ENCODE measurements at regions not wholly inside any gene's neighbourhood (a gene's known extent, or its start where the extent isn't known, plus 50 kb on each side); places are given as distances from the start of the nearest gene placed in this dataset.

DNA sequence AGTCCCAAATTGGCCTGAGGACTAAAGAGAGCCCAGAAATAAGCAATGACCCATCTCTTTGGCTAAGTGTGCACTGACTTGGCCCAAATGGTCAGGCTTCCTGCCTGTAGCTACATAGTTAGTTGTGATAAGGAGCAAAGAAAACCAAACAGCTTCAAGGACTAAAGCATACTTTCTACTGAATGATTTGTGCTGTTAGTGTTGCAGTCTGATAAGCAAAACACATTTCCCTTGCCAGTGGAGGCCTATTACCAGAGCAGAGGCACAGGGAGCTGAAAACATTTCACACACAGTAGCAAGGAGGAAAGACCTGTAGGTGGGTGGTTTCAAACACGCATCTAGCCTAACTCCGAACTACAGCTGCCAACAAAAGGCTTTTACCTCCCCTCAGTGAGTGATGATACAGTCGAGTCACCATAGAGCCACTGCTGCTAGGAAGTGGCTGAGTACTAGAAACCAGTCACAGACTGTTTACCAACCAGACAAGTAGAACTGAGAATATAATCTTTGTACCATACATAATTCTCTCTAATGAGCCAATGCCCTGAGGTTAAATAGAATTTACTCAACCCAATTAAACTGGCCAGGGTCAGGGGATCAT is 222.3 kb upstream of the THBS1 start:
- Mint-ChIP-seq H3K36me3 (no peaks in the 10 kb centered on the region), H3K27ac (no peak overlapping the region), H3K4me3 (no peak overlapping the region), H3K4me1 (no peaks in the 10 kb centered on the region), H3K27me3 (peaks cover 13% of the 10 kb centered on the region), H3K9me3 (peaks cover 1% of the 10 kb centered on the region)
- DNase-seq, result no peak

DNA sequence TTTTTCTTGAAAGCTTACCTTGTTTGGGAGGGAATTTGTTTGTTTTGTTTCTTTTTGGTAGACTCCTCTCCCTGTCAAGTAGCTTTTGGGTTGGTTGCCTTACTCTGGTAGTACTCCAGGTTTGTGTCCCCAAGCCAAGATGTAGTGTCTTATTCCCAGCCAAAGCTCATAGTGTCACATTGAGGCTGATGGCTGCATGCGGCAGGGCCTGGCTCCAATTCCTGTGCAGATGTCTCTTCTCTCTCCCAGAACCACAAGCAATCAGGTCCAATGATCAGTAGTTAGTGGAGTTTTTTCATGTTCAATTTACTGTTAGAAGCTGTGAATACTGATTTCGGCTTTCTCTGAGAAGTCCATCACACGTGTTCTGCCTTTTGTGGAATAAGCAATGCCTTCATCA is 221.1 kb upstream of the THBS1 start:
- H3K27me3 Mint-ChIP-seq, result peaks cover 14% of the 10 kb centered on the region

DNA sequence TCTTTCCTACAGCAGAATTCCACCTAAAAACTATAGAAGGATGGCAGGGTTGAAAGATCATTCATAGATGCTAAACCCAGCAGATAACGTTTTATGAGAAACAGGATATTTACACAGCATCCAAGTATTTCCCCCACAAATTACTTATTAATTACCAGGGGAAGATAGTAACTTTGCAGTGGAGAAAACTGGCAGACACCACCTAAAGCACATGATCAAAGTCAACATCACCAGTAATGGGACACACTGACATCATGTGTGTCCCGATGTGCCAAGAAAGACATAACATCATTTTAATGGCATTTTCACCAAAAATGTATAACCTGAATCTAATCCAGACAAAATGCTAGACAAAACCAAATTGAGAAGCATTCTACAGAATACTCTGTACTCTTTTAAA is 220.4 kb upstream of the THBS1 start:
- Mint-ChIP-seq H3K4me1 (peaks cover 3% of the 10 kb centered on the region), H3K27ac (no peak overlapping the region), H3K9me3 (peaks cover 1% of the 10 kb centered on the region), H3K4me3 (no peak overlapping the region), H3K27me3 (peaks cover 14% of the 10 kb centered on the region), H3K36me3 (no peaks in the 10 kb centered on the region)
- DNase-seq, result no peak

More for the DNA sequence above, 221.1 kb upstream of the THBS1 start:
- Mint-ChIP-seq H3K27ac (no peak overlapping the region), H3K4me3 (no peak overlapping the region), H3K9me3 (peaks cover 1% of the 10 kb centered on the region), H3K36me3 (no peaks in the 10 kb centered on the region), H3K4me1 (peaks cover 3% of the 10 kb centered on the region)
- DNase-seq, result no peak

DNA sequence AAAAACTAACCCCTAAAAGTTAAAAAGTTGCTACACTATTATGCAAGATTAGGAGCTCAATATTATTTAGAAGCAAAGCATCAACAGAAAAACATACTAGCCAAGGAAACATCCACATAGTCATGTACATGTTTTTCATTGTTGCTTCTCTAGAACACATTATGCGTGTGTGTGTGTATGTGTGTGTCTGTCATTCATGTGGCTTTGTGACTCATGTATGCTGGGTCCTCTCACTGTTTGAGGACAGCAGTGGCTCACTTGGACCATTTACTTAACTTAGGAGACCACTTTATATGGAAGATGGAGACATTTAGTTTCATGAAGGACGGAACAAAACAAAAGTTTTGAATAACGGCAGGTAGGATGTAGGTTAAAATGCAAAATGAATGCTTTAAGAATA is 219.4 kb upstream of the THBS1 start:
- Mint-ChIP-seq H3K4me1 (peaks cover 3% of the 10 kb centered on the region), H3K4me3 (no peak overlapping the region), H3K9me3 (peaks cover 1% of the 10 kb centered on the region), H3K27me3 (peaks cover 14% of the 10 kb centered on the region), H3K27ac (no peak overlapping the region), H3K36me3 (no peaks in the 10 kb centered on the region)
- no peak for DNase-seq

DNA sequence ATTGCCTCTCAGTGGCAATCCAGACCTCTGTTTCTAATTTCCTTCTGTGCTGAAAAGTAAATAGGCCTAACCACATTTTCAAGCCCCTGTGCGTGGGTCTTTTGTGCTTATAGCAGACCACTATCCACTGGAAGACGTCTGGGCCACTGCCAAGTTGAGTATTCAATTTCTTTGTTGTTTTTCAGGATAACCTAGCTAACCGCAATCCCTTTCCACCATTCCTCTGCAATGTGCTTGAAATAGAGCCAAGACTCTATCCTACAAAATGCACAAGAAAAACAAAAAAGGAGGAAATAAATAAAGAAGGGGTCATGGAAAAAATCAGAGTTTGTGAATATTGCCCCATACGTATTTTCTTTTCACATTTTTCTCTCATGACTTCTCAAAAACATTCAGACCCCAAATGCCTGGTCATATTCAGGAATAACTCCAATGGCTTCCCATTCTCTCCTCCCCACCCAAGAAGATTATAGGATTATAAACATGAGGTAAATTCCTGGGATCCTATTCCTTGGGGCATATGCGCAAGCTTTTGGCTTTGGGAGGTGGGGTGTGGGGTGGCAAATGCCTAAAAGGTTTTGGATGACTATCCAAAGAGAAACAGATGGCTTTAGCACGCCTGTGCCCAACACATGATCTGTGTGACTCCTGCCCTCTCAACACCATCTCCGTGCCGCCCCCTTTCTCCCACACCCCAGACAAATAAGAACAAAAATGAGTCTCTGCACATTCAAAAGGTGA is 217.9 kb upstream of the THBS1 start:
- Mint-ChIP-seq H3K4me1 (peaks cover 3% of the 10 kb centered on the region), H3K27me3 (peaks cover 11% of the 10 kb centered on the region)
- DNase-seq, result no peak

DNA sequence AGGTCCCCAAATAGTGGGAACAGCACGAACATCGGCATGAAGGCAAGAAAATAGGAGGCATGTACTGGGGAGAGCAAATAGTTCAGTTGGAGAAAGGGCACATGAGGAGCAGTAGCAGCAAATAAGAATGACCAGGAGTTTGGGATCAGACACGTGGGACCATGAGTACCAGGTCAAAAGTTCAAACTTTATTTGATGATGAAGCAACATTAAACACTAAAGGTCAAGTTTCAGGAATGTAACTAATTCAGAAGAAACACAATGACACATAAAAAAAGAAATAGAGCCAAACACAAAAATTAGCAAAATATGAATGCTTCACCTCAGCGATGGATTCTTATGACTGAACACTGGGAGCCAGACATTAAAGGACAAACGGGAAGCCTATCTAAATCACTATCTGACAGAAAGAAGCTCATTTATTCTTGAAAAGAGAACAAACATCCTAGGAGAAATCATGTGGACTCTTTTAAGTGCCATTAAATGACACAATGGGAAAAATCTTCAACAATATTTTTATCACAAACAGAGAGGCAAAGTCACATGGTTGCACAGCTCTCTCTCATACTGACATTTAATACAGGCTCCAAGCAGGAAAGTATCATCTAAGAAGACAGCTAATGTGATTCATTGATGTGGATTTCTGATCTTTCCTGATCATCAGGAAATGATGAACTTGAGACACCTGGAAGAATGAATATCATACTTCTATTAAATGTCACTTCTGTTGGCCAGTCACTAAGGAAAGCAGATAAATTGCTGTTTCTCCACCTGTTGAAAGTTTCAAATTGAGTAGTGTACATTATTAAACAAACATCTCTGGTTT is 216.9 kb upstream of the THBS1 start:
- Mint-ChIP-seq H3K27me3 (peaks cover 10% of the 10 kb centered on the region), H3K4me3 (no peak overlapping the region)

More for the DNA sequence above, 217.9 kb upstream of the THBS1 start:
- no peak overlapping the region for H3K4me3 Mint-ChIP-seq
- peaks cover 1% of the 10 kb centered on the region for H3K9me3 Mint-ChIP-seq
- no peaks in the 10 kb centered on the region for H3K36me3 Mint-ChIP-seq
- no peak overlapping the region for H3K27ac Mint-ChIP-seq

DNA sequence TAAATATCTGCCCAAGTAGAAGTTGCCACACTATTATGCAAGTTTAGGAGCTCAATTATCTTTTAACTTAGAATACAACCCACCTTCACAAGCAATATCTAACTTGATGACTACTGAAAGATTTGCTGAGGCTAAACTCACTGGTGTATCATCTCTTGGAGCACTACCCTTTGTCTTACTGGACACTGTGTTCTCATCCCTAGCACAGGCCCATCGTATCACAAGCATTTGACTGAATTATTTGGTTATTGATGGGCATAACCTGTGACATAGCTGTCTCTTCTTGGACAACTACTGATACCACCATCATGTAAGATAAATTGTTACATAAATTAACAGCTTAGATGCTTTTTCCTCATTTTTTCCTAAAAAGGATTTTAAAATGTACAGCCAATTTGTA is 216.2 kb upstream of the THBS1 start:
- Mint-ChIP-seq H3K4me1 (peaks cover 3% of the 10 kb centered on the region), H3K27me3 (peaks cover 10% of the 10 kb centered on the region), H3K9me3 (peaks cover 1% of the 10 kb centered on the region), H3K36me3 (no peaks in the 10 kb centered on the region), H3K27ac (no peak overlapping the region), H3K4me3 (no peak overlapping the region)
- no peak for DNase-seq

More for the DNA sequence above, 216.9 kb upstream of the THBS1 start:
- Mint-ChIP-seq H3K4me1 (peaks cover 3% of the 10 kb centered on the region), H3K36me3 (no peaks in the 10 kb centered on the region), H3K27ac (no peak overlapping the region), H3K9me3 (peaks cover 1% of the 10 kb centered on the region)
- no peak for DNase-seq

DNA sequence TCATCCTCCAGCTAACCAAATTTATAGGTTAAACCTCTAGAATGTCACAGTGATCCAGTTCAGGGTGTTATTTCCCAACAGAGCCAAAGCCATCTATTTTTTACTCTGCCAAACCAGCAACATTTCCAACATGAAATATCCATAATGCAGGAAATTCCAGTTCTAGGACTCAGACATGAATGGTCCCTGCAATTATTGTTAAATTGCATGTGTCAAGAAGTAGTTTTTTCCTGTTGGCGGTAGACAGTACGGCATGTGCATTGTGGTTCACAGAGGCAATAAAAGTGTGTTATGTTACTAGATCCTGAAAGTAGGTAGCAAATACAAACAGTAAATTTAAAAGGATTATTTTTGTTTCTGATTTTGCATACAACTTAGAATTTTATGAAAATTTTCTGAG is 215.7 kb upstream of the THBS1 start:
- H3K4me1 Mint-ChIP-seq, result peaks cover 3% of the 10 kb centered on the region

DNA sequence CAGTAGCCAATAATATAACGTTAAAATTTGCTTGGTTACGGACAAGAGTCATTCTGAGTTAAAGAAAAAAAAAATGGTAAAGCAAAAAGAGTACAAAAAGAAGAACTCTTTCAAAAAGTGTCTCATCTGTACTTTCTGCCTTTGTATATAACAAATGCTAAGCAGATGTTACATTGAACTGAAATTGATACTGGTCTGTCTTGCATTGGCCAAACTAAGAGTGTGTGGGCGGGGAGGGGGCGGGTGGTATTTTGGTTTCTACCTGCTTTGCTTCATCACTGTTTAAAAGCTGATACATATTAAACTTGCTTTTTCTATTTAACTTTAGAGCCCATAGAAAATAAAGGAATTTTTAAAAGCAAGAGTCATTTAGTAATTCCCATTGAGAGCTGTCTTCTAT is 215.0 kb upstream of the THBS1 start:
- Mint-ChIP-seq H3K9me3 (peaks cover 3% of the 10 kb centered on the region), H3K36me3 (no peaks in the 10 kb centered on the region), H3K27me3 (peaks cover 10% of the 10 kb centered on the region), H3K4me1 (peaks cover 3% of the 10 kb centered on the region), H3K27ac (no peak overlapping the region), H3K4me3 (no peak overlapping the region)
- DNase-seq, result no peak

More for the DNA sequence above, 215.7 kb upstream of the THBS1 start:
- peaks cover 1% of the 10 kb centered on the region for H3K9me3 Mint-ChIP-seq
- H3K36me3 Mint-ChIP-seq, result no peaks in the 10 kb centered on the region
- H3K27ac Mint-ChIP-seq, result no peak overlapping the region
- peaks cover 10% of the 10 kb centered on the region for H3K27me3 Mint-ChIP-seq
- DNase-seq, result no peak
- H3K4me3 Mint-ChIP-seq, result no peak overlapping the region

DNA sequence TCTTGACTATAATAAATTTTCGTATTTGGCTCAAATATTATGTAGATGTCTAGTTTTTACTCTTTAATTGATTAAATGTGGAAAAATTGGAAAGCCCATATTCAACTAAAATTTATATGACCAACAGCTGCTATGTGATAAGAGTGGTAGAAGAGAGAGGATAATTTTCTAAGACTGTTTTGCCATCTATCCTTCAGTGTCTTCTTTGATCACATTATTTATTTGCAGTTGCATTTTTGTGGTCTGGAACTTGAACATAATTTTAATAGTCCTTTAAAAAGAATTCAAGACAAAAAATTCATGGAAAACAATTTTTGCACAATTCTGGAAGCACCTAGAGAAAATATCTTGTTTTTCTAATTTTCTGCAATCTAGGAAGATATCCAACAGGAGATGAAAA is 213.3 kb upstream of the THBS1 start:
- Mint-ChIP-seq H3K36me3 (no peaks in the 10 kb centered on the region), H3K4me3 (no peak overlapping the region), H3K27ac (no peak overlapping the region), H3K4me1 (peaks cover 3% of the 10 kb centered on the region), H3K9me3 (peaks cover 11% of the 10 kb centered on the region), H3K27me3 (peaks cover 7% of the 10 kb centered on the region)
- no peak for DNase-seq

DNA sequence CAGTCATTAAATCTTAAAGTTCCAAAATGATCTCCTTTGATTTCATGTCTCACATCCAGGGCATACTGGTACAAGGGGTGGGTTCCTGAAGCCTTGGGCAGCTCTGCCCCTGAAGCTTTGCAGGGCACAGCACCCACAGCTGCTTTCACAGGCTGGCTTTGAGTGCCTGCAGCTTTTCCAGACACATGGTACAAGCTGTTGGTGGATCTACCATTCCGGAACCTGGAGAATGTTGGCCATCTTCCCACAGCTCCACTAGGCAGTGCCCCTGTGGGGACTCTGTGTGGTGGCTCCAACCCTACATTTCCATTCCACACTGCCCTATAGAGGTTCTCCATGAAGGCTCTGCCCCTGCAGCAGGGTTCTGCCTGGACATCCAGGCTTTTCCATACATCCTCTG is 211.1 kb upstream of the THBS1 start:
- Mint-ChIP-seq H3K27me3 (no peaks in the 10 kb centered on the region), H3K27ac (no peak overlapping the region), H3K36me3 (no peaks in the 10 kb centered on the region), H3K4me1 (no peaks in the 10 kb centered on the region), H3K9me3 (peaks cover 12% of the 10 kb centered on the region), H3K4me3 (no peak overlapping the region)
- DNase-seq, result no peak

DNA sequence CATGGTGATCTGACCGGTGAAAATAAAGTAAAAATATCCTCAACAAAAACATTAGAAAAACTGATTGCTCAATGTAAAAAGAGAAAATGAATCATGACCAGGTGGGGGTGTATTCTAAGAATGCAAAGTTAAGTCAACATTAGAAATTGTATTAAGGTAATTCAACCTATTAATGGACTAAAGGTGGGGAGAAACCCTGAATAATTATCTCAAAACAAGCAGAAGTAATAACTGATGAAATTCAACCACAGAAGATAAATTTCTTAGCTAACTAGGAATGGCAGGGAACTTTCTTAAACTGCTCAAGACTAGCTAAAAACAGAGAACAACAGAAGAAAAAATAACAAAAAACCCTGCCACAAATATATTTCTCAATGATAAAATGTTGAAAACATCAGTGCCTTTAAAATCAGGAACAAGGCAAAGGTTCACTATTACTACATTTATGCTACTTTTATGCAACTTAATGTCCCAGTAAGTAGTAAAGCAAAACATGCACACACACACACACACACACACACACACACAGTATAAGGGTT is 204.4 kb upstream of the THBS1 start:
- H3K4me1 Mint-ChIP-seq, result no peaks in the 10 kb centered on the region
- no peaks in the 10 kb centered on the region for H3K36me3 Mint-ChIP-seq
- no peak overlapping the region for H3K4me3 Mint-ChIP-seq

DNA sequence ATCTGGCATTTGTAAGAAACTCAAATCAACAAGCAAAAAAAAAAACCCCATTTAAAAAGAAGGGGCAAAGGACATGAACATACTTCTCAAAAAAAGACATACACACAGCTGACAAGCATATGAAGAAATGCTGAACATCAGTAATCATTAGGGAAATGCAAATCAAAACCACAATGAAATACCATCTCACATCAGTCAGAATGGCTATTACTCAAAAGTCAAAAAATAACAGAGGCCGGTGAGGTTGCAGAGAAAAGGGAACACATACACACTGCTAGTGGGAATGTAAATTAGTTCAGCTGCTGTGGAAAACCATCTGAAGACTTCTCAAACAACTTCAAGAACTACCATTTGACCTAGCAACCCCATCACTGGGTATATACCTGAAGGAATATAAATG is 199.4 kb upstream of the THBS1 start:
- Mint-ChIP-seq H3K27ac (no peak overlapping the region), H3K9me3 (no peaks in the 10 kb centered on the region), H3K4me1 (no peaks in the 10 kb centered on the region), H3K36me3 (no peaks in the 10 kb centered on the region), H3K27me3 (no peaks in the 10 kb centered on the region), H3K4me3 (no peak overlapping the region)
- DNase-seq, result no peak

More for the DNA sequence above, 204.4 kb upstream of the THBS1 start:
- Mint-ChIP-seq H3K27me3 (no peaks in the 10 kb centered on the region), H3K9me3 (peaks cover 10% of the 10 kb centered on the region), H3K27ac (no peak overlapping the region)
- no peak for DNase-seq

DNA sequence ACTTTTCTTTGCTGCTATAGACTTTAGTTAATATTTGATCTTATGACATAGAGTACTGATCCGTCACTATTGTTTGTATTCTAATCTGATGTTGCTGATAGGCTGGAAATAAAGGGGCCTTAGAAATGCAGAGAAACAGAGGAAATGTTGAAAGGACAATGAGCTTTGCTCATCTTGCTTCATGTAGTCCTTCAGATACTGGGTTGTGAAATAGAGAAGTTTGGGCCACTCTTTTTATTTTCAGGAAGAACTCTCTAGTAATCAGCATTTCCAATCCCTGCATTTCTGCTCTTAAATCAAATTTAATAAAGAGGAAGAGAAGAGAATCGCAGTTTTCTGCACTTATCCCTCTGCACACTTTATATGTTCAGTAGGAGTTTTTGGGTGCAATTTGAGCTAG is 192.8 kb upstream of the THBS1 start:
- Mint-ChIP-seq H3K9me3 (no peaks in the 10 kb centered on the region), H3K36me3 (no peaks in the 10 kb centered on the region), H3K27ac (no peak overlapping the region), H3K4me1 (no peaks in the 10 kb centered on the region), H3K4me3 (no peak overlapping the region), H3K27me3 (peaks cover 7% of the 10 kb centered on the region)
- DNase-seq, result no peak

DNA sequence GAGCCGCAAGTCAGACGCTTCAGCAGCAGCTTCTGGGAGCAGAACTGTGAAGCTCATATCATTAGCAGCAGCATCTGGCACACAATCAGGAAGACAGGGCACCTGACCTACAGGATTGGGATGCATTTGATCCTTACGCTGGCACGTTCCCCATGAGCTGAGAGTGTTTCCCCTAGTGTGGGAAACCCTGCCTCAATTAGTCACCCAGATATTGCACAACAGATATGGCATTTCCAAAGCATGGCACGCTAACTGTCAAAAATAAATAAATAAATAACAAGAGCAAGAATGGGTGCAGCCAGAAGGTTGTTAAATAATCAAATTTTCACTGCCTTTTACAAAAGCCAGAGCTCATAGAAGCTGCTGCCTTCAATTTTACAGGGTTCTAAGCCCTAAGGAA is 189.6 kb upstream of the THBS1 start:
- H3K9me3 Mint-ChIP-seq, result no peaks in the 10 kb centered on the region
- DNase-seq, result no peak
- no peak overlapping the region for H3K27ac Mint-ChIP-seq
- H3K27me3 Mint-ChIP-seq, result peaks cover 7% of the 10 kb centered on the region
- H3K36me3 Mint-ChIP-seq, result no peaks in the 10 kb centered on the region
- H3K4me3 Mint-ChIP-seq, result no peak overlapping the region
- H3K4me1 Mint-ChIP-seq, result no peaks in the 10 kb centered on the region
